ENCODE measurements at regions not wholly inside any gene's neighbourhood (a gene's known extent, or its start where the extent isn't known, plus 50 kb on each side); places are given as distances from the start of the nearest gene placed in this dataset.

DNA sequence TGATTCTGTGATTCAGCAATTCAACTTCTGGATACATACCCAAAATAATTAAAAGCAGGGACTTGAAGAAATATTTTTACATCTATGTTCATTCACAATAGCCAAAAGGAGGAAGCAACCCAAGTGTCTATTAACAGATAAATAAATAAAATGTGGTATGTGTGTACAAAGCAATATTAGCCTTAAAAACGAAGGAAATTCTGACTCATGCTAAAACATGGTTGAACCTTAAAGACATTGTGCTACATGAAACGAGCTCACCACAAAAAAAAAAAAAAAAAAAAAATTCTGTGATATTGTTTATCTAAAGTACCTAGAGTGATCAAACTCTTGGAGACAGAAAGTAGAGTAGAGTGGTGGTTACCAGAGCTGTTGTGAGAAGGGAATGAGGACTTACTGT lies 54.8 kb upstream of the TFAP2D start:
- Histone ChIP-seq H3K4me3 (no peak overlapping the region), H3K4me1 (no peaks in the 10 kb centered on the region), H3K9me3 (no peaks in the 10 kb centered on the region), H3K27me3 (no peaks in the 10 kb centered on the region), H3K27ac (no peak overlapping the region), H3K36me3 (no peaks in the 10 kb centered on the region)
- WGBS, 2 donors = 34 to 54% methylated on average over 2 of the region's 2 CpGs
- intact Hi-C loops (cut with DNase I) = no loop called here
- TF ChIP-seq POLR2A (IDR thresholded peaks at IDR 0.05) = no peak
- no peak for TF ChIP-seq CTCF (IDR thresholded peaks at IDR 0.05)
- TF ChIP-seq EP300 (IDR thresholded peaks at IDR 0.05) = no peak
- no peak for TF ChIP-seq POLR2AphosphoS5 (IDR thresholded peaks at IDR 0.05)
- no peak for DNase-seq

DNA sequence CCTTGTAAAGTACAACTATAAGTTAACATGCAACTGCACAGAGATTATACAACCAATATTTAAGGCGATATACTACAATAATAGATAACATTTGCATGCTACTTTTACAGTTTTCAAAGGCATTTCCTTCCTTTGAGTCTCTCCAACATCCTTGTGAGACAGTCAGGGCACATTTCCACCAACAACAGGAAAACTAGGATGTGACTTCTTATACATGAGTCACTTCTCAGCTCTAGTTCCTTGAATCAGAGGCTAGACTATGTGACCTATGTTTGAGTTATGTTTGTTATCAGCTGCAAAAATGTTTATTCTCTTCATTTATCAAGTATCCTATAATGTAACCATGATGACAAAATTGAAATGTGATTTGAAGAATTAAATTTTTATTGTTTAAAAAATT lies 51.7 kb upstream of the TFAP2D start:
- TF ChIP-seq POLR2A (IDR thresholded peaks at IDR 0.05) (no peak), EP300 (IDR thresholded peaks at IDR 0.05) (no peak), POLR2AphosphoS5 (IDR thresholded peaks at IDR 0.05) (no peak), CTCF (IDR thresholded peaks at IDR 0.05) (no peak)
- Histone ChIP-seq H3K4me1 (no peaks in the 10 kb centered on the region), H3K36me3 (no peaks in the 10 kb centered on the region), H3K9me3 (no peaks in the 10 kb centered on the region), H3K27ac (no peak overlapping the region), H3K4me3 (no peak overlapping the region), H3K27me3 (no peaks in the 10 kb centered on the region)
- no peak for DNase-seq
- intact Hi-C loops (cut with DNase I) = no loop called here
- WGBS, 2 donors = 73 to 95% methylated on average over 1 of the region's 1 CpG

Measured in sigmoid colon (tissue), 6 donors.